HG03060 (cell line): ENCODE measurements at regions not wholly inside any gene's neighbourhood (a gene's known extent, or its start where the extent isn't known, plus 50 kb on each side); places are given as distances from the start of the nearest gene placed in this dataset.
"Not testable (repeated sequence)": the region's sequence is repeated elsewhere in the genome, so short reads cannot be mapped to it uniquely, and the experiment has no call there.

Source experiments
- ATAC-seq: cut with Tn5 transposase; IDR thresholded peaks from one replicate; pipeline ENCODE4 v1.9.1; 2021; ENCODE audit warnings: low read depth, moderate number of reproducible peaks; ENCODE audit not compliant: unreplicated experiment

DNA sequence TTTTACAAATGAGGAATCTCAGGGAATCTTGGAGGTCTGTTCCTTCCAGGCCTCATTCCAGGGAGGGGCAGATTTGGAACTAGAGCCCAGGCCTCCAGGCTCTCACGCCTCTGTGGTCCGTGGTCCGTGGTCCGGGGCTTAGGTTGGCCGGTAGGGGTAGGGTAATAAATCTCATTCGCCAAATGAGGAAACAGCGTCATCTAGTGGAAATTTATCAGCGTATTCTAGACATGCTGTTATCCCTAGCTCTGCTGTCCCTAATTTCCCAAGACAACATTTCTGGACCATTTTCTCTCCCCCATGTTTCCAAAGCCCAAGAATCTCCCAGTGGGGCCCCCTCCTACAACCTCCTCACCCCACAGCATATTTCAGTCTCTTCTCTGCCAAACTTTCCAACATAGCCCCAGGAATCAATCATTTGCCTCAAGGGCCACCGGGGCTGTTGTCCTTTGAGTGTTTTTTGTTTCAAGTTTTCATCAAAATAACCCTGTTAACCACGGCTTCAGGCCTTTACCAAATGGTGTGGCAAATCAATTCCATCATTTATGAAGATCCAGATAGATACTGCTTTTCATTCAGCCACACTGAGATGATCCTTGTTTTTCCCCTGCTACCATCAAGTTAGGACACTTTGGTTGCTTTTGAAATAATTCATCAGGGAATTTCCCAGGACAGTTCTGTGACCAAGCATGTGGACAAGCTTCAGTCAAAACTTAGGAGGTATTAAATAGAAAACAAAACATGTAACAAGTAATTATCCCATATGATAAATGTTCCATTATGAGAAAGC, 126.8 kb downstream of the ALDH8A1 start:
- peak; percentile 53 for ATAC-seq

DNA sequence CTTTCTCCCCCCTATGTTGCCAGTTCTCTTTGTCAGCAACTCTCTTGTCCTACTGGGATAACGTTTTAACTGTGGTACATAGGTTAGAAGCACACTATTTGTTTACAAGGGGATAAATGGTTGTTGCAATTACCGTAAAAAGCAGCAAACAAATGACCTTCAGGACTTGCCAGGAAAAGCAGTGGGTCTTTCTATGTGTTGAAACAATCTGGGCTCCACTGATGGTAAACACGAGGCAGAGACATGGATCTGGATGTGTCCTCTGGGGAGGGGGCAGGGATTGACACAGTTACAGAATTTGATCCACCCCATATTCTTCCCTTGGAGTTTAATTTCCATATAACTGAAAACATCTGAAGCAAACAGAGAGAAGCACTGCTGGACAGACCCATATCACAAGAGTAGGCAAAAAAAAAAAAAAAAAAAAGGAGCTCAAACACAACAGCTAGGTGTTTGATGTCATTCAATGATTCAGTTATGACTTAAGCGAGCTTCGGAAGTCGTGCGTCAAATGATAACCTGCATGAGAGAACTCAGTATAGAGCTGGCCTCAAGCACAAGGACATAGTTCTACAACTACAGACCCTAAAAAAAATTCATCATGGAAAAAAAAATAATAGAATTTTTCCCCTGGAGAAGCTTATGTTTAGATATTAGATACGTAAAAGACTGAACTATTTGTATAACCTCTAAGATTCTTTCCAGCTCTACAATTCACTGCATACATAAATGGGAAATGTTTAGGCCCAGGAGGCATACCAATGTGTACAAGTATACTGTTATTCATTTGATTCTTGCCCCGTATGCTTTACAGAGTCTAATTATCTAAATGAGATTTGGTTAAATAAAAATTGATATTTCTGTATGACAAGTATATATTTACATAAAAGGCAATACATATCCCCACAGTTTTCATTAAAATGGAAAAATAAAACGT, 127.7 kb downstream of the ALDH8A1 start:
- no peak for ATAC-seq

- ATAC-seq = no peak
These were observed 128.5 kb downstream of the ALDH8A1 start for GRCh38 chr6:134821397-134821796.

DNA sequence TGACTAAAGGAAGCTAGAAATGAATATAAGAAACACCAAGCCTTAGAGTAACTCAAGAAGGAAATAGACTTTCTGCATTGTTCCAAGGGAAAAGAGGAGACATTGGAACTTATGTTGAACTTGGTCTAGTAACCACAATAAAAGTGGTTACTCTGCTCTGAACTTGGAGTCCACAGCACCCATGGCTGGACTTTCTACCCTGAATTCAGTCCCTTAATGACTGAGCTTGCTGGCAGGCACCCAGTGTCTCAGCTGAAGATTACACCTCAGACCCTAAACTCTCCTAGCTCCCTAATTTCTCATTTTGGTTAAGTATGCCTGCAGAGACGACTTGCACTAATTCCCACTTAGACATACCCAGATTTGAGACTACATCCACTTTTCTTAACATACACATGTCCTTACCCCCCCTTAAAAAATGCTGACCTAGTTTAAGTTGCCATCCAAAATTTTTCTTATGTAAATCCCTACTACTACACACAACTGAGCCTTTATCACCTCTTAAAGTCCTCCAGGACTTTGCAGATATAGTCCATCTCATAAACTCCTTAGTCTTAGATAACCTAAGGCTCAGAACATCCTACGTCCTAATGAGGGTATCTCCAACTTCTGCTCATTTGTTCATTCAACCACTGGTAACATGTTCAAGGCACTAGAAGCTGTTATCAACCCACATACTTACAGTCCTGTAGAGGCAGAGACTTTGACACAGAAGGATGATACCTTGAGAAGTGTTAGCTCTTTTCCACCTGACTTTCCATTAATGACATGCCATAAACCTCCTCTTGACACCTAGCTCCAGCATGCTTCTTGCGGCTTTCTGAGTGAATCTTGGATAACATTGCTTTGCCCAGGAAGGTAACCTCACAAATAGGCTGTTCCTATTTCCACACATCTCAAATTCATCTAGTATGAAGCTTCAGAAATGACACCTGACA, 129.8 kb downstream of the ALDH8A1 start:
- ATAC-seq = no peak

GRCh38 chr6:134819236-134819635, 130.7 kb downstream of the ALDH8A1 start:
- ATAC-seq = no peak

GRCh38 chr6:134817448-134817847, 132.5 kb downstream of the ALDH8A1 start:
- ATAC-seq = no peak

GRCh38 chr6:134816780-134817179, 133.1 kb downstream of the ALDH8A1 start:
- no peak for ATAC-seq

GRCh38 chr6:134816300-134816699, 133.6 kb downstream of the ALDH8A1 start:
- no peak for ATAC-seq

DNA sequence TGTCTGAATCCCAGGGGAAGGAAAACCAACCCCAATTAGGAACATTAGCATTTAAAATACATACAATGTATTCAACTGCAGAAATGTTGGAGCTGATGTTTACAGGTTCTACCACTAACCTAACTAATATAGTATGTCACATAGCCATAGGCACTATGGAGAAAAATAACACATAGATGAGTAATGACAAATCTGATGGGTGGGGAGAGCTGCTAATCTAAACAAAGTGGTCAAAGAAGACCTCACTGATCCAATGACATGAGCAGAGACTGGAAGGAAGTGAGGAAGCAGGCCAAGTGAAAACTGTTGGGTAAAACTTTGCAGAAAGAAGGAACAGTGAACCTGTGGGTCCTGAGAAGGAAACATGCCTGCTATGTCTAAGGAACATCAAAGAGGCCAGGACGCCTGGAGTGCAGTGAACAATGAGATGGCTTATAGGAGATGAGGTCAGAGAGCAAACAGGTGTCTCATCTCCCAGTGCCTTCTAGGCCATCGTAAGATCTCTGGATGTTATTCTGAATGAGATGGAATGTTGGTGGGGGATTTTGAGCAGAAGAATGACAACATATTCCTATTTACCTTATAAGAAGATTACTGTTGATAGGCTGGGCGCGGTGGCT, 135.7 kb downstream of the ALDH8A1 start:
- ATAC-seq = no peak

GRCh38 chr6:134813146-134813545, 136.8 kb downstream of the ALDH8A1 start:
- no peak for ATAC-seq

DNA sequence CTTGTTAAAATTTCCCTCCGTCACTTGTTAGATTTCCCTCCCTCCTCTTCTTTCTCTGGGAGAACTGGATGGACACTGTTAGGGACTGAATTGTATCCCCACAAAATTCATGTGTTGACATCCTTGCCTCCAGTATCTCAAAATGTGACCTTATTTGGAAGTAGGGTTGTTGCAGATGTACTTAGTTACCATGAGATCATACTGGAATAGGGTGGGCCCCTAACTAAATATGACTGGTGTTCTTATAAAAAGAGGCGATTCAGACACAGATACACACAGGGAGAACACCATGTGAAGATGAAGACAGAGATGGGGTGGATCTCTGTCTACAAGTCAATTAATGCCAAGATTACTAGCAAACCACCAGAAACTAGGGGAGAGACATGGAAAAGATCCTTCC, 139.5 kb downstream of the ALDH8A1 start:
- ATAC-seq = no peak

DNA sequence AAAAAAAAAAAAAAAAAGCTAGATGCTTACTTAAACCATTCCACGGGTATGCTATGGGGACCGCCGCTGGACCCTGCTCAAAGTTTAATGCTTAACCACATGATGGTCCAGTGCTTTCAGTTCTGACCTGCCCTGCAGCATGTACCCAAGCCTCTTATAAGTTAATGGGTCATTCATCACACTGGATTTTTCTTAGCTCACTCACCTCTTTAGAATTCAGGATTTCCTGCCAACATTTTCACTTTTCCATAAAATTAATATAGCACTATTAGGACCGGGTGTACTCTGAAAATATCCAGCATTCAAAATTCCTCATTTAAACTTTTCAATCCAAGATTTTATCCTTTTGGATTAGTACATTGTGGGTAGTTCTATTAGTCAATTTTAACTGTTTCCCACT, 140.8 kb downstream of the ALDH8A1 start:
- no peak for ATAC-seq

- no peak for ATAC-seq
These were observed 143.6 kb downstream of the ALDH8A1 start for GRCh38 chr6:134806180-134806798.

GRCh38 chr6:134805168-134805567, 144.7 kb downstream of the ALDH8A1 start:
- no peak for ATAC-seq

- ATAC-seq = not testable (repeated sequence)
These were observed 145.6 kb downstream of the ALDH8A1 start for GRCh38 chr6:134804311-134804710.

- no peak for ATAC-seq
These were observed 147.4 kb downstream of the ALDH8A1 start for GRCh38 chr6:134802426-134803058.

GRCh38 chr6:134797400-134798113, 152.3 kb downstream of the ALDH8A1 start:
- ATAC-seq = no peak

- no peak for ATAC-seq
These were observed 154.2 kb downstream of the ALDH8A1 start for GRCh38 chr6:134795691-134796090.
